ENCODE measurements at regions not wholly inside any gene's neighbourhood (a gene's known extent, or its start where the extent isn't known, plus 50 kb on each side); places are given as distances from the start of the nearest gene placed in this dataset.

- H3K9me3 ChIP-seq, result peaks cover 7% of the 10 kb centered on the region
- peaks cover 14% of the 10 kb centered on the region in 2 donors for H3K4me1 ChIP-seq (ENCODE audit: control insufficient read depth in 1 of 2, low read depth in 2 of 2)
- ATAC-seq (ENCODE audit: insufficient number of reproducible peaks, low FRiP score, low read depth) (no peak), DNase-seq (ENCODE audit: low spot score) (no peak)
- H3K36me3 ChIP-seq, result no peaks in the 10 kb centered on the region
- H3K27ac ChIP-seq, result no peak overlapping the region
- H3K4me3 ChIP-seq, result no peak overlapping the region
- no peak for TF ChIP-seq CTCF (IDR thresholded peaks at IDR 0.05)
- no peaks in the 10 kb centered on the region for H3K27me3 ChIP-seq (replicated peaks; ENCODE audit: insufficient read depth)
Observed at GRCh38 chr10:4442296-4442695, 383.7 kb upstream of the AKR1E2 start.

- peaks cover 14% of the 10 kb centered on the region in 2 donors for H3K4me1 ChIP-seq (ENCODE audit: control insufficient read depth in 1 of 2, low read depth in 2 of 2)
- no peaks in the 10 kb centered on the region for H3K36me3 ChIP-seq
- DNase-seq (ENCODE audit: low spot score) (no peak), ATAC-seq (ENCODE audit: insufficient number of reproducible peaks, low FRiP score, low read depth) (no peak)
- no peak overlapping the region for H3K4me3 ChIP-seq
- no peak overlapping the region for H3K27ac ChIP-seq
- no peaks in the 10 kb centered on the region for H3K27me3 ChIP-seq (replicated peaks; ENCODE audit: insufficient read depth)
- peaks cover 7% of the 10 kb centered on the region for H3K9me3 ChIP-seq
- TF ChIP-seq CTCF (IDR thresholded peaks at IDR 0.05), result no peak
Observed at GRCh38 chr10:4440260-4440659, 385.7 kb upstream of the AKR1E2 start.

GRCh38 chr10:4437791-4438190, 388.2 kb upstream of the AKR1E2 start:
- Histone ChIP-seq H3K36me3 (no peaks in the 10 kb centered on the region), H3K27ac (no peak overlapping the region), H3K27me3 (replicated peaks; ENCODE audit: insufficient read depth) (no peaks in the 10 kb centered on the region), H3K9me3 (no peaks in the 10 kb centered on the region), H3K4me1 (ENCODE audit: control insufficient read depth in 1 of 2, low read depth in 2 of 2) (peaks cover 14% of the 10 kb centered on the region in 2 donors), H3K4me3 (no peak overlapping the region)
- no peak for TF ChIP-seq CTCF (IDR thresholded peaks at IDR 0.05)
- DNase-seq (ENCODE audit: low spot score), result no peak
- no peak for ATAC-seq (ENCODE audit: insufficient number of reproducible peaks, low FRiP score, low read depth)

- no peak for DNase-seq (ENCODE audit: low spot score)
- H3K36me3 ChIP-seq, result no peaks in the 10 kb centered on the region
- H3K9me3 ChIP-seq, result no peaks in the 10 kb centered on the region
- TF ChIP-seq CTCF (IDR thresholded peaks at IDR 0.05), result no peak
- peaks cover 14% of the 10 kb centered on the region in 2 donors for H3K4me1 ChIP-seq (ENCODE audit: control insufficient read depth in 1 of 2, low read depth in 2 of 2)
- no peak overlapping the region for H3K27ac ChIP-seq
- H3K27me3 ChIP-seq (replicated peaks; ENCODE audit: insufficient read depth), result no peaks in the 10 kb centered on the region
- H3K4me3 ChIP-seq, result no peak overlapping the region
- no peak for ATAC-seq (ENCODE audit: insufficient number of reproducible peaks, low FRiP score, low read depth)
Observed at GRCh38 chr10:4437061-4437460, 388.9 kb upstream of the AKR1E2 start.

GRCh38 chr10:4436103-4436502, 389.9 kb upstream of the AKR1E2 start:
- ATAC-seq (ENCODE audit: insufficient number of reproducible peaks, low FRiP score, low read depth) (no peak), DNase-seq (ENCODE audit: low spot score) (no peak)
- Histone ChIP-seq H3K27ac (no peak overlapping the region), H3K36me3 (no peaks in the 10 kb centered on the region), H3K9me3 (no peaks in the 10 kb centered on the region), H3K4me1 (ENCODE audit: control insufficient read depth in 1 of 2, low read depth in 2 of 2) (peaks cover 14% of the 10 kb centered on the region in 2 donors), H3K4me3 (no peak overlapping the region), H3K27me3 (replicated peaks; ENCODE audit: insufficient read depth) (no peaks in the 10 kb centered on the region)
- TF ChIP-seq CTCF (IDR thresholded peaks at IDR 0.05), result no peak
